ENCODE measurements at regions not wholly inside any gene's neighbourhood (a gene's known extent, or its start where the extent isn't known, plus 50 kb on each side); places are given as distances from the start of the nearest gene placed in this dataset.
A peak's percentile ranks its signal among the peaks of the same experiment; 100 is the strongest.
"Not testable (repeated sequence)": the region's sequence is repeated elsewhere in the genome, so short reads cannot be mapped to it uniquely, and the experiment has no call there.

DNA sequence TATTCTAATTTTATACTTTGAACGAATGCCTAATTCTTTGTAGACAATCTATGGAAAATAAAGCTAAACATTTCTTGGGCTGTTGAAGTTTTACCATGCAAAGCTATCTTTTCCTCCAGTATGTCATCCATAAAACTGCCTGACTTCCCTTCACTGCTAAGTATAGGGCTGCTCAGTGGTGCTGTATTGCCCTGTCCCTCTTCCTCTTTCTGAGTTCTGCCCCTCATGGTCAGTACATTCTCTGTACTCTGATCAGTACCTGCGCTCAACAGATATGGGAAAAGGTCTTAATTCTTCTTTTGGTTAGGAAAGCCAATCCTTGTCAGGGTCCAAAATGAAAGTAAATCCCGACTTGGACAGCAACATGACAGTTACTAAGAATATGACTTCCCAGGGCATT is 321.9 kb downstream of the RAD51AP2 start:
- no peak for DNase-seq (ENCODE audit: low read depth, low spot score)

DNA sequence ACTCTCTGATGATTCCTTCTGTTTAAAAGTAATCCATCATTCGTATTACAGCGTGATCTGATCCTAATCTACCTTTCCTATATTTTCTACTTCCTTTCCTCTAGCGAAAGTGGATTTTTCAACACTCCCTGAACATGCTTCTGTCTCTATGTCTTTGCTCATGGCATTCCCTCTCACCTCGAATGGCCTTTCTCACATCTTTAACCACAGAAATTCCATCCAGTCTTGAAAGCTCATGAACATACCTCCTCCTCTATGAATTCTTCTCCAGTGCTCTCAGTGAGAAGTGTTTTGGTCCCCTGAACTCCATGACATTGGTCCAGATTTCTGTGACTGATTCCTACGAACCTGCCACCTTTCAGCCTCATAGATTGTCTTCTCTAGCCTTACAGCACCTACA is 323.2 kb downstream of the RAD51AP2 start:
- no peak for DNase-seq (ENCODE audit: low read depth, low spot score)

DNA sequence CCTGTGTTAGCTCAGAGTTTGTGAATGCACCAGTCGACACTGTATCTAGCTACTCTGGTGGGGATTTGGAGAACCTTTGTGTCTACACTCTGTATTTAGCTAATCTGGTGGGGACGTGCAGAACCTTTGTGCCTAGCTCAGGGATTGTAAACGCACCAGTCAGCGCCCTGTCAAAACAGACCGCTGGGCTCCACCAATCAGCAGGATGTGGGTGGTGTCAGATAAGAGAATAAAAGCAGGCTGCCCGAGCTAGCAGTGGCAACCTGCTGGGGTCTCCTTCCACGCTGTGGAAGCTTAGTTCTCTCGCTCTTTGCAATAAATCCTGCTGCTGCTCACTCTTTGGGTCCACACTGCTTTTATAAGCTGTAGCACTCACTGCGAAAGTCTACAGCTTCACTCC is 324.2 kb downstream of the RAD51AP2 start:
- DNase-seq (ENCODE audit: low read depth, low spot score): no peak

DNA sequence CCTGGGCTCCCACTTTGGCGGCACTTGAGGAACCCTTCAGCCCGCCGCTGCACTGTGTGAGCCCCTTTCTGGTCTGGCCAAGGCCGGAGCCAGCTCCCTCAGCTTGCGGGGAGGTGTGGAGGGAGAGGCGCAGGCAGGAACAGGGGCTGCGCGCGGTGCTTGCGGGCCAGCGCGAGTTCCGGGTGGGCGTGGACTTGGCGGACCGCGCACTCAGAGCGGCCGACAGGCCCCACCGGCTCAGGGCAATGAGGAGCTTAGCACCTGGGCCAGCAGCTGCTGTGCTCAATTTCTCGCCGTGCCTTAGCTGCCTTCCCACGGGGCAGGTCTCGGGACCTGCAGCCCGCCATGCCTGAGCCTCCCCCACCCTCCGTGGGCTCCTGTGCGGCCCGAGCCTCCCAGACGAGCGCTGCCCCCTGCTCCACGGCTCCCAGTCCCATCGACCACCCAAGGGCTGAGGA is 324.8 kb downstream of the RAD51AP2 start:
- not testable (repeated sequence) for DNase-seq (ENCODE audit: low read depth, low spot score)

DNA sequence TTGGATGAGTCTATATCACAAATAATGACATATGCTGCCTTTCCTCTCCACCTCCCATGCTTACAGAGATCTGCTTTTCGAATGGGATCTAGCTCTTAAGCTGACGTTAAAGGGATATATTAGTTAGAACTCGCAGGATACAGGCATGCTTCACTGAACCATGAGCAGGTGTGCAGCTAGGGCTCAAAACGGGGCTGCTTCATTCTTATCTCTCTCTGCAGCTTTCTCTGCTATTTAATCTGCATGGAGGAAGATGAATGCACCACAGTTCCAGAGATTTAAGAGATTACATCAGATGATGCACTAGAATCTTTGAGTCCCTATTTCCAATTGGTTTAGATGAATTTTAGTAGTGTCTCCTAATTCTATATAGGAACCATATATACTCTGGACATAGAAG is 327.0 kb downstream of the RAD51AP2 start:
- no peak for DNase-seq (ENCODE audit: low read depth, low spot score)

DNA sequence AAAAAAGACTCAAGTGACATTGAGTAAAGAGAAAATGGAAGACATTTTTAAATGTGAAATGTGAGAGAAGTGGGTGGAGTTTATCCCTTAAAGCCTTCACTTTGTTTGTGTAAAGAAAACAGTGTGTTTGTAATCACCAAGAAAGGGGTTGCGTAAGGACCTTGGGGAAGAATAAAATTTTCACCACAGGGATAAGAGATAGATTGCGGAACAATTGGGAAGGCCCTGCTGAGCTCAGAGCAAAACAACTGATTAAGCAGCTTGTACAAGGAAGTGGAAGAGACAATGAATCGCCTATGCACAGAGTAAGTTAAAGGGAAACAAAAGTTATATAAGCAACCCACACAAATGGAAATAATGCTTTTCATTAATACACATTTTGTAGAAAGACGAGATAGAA is 327.7 kb downstream of the RAD51AP2 start:
- no peak for DNase-seq (ENCODE audit: low read depth, low spot score)

DNA sequence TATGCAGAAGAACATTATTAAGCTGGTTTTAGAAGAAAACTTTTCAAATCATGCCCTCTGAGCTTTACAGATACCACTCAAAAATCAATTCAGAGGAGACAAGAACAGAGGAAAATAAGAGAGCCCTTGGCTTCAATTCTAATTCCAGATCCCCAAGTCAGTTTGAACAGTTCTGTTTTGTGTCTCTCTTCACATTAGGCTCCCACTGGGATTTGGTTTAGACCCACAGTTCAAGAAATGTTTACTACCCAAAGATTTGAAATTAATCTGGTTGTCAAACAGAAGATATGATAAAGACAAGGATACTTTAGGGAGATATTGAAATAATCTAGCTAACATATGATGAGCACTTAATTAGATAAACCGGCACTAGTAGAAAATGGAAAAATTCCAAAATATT is 329.5 kb downstream of the RAD51AP2 start:
- DNase-seq (ENCODE audit: low read depth, low spot score): no peak

DNA sequence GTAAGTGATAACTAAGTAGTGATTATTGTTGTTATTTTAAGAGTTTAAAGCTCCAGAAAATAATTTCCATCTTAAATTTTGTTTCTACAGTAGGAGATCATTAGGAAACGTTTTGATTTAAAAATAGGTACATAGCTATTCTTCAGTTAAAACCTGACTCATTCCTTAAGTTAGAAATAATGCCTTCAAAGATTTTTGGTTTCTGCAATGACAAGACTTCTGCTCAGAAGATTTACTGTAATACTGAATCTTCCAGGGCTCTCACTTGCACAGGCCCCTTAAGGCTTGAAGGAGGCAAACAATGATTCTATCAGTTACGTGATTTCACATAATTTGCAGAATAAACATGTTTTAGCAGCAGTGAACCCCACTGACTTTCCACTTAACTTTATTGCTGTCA is 333.7 kb downstream of the RAD51AP2 start:
- DNase-seq (ENCODE audit: low read depth, low spot score): no peak

DNA sequence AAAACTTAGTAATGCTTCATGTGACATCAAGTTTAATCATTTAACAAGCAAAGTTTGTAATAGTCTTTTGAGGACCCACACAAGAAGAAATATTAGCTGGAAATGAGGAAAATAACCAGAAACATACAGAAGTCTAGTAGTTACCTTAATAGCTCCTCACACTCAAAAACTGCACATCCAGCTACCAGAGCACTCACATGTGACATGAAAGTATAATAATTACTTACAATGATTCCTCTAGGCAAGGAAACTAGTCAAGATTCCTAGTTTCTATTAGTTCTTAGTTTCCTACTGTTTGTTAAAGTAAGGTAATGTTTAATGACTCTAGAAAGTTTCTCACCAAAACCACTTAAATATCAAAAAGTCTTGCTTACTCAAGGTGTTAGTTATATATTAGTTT is 335.8 kb downstream of the RAD51AP2 start:
- no peak for DNase-seq (ENCODE audit: low read depth, low spot score)

DNA sequence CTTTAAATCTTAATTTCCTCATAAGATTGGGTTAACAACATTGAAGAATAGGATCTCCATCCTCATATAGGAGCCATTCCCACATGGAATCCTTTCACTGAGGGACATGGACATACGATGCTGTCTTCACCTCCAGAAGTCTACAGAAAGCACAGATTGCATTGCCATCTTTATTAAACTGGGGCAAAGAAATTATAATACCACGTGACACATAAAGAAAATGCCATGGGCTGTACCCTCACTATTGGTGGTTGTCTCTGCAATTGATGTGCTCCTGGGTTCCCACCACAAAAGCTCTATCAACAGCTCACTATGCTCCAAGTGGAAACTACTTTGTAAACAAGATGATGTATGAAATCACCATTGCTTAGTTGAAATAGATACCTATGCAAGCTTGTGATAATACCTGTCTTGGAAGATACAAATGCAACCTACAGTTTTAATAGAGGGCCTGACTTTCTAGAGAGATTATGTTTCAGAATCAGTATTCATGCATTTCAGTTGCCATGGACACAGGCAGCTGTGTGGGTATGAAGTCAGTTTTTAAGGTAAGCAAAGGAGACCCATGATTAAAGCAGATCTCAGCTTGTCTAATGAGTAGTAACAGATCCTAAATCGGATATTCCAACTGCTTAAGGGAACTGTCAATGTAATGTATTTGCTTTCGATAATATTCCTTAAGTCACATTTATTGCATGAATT is 337.0 kb downstream of the RAD51AP2 start:
- DNase-seq (ENCODE audit: low read depth, low spot score): no peak

DNA sequence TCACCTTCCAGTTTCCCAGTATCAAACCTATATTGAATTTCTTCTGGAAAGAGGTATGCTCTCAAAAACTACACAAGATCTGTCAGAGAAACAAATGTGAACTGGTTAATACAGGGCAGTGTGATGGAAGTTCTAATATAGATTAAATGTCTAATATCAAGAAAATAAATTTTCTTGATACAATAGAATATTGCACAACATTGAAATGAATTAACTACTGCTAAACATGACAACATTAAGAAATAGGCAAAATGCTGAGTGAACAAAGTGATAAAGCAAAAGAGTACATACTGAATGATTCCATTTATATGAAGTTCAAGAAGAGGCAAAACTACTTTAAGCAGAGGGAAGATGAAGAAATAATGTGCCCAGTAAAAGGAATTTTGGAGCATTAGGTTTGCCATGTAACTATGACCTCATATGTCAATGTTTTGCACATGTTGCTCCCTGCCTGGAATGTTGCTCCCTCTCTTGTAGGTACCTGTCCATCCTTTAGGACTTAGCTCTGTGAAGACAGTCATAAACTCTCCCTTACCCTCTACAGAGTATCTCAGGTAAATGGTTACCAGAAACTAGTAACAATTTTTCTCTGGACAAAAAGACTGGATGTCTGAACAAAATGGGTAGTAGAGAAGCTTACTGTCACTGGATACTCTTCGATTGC is 339.0 kb downstream of the RAD51AP2 start:
- no peak for DNase-seq (ENCODE audit: low read depth, low spot score)

DNA sequence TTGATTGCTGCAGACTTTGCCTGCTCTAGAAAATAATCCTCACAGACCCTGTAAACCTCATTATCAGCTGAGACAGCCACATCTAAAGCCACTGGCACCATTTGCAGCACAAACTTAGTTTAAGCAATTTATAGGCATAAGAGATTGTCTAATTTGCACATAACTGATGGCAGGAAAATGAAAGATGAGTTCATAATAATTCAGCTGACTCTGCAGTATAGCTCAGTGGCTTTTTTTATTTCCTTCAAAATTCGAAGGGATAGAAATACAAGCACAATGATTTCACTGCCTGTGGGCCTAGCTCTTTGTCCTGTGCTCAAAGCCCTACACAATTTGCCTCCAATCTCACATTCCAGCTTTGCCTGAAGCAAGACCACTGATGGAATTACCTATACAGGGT is 341.2 kb downstream of the RAD51AP2 start:
- no peak for DNase-seq (ENCODE audit: low read depth, low spot score)

DNA sequence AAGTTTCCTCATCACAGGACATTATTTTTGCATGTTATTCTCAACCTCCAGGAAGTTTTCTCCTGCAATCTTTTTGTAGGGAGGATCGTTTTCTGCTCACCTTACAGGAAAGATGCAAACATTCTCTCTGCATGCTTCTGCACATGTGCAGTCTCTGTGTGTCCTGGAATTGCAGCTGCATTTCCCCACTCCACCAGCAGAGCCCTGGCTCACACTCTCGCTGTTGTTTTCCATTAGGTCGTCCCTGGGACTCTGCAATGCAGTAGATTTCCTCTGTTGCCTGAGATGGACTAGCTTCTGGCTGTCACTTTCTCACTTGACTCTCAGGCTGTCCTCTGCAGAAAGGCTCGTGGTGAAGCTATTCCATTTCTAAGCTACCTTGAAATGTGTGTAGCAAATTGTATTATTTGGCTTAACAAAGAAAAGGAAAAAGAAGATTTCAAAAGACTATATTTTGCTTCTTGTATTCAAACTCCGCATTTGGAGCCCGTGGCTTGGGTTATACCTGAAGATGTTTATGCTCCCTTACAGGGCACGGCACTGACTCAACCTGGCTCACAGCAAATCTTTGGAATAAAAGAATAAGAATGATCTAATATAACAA is 346.7 kb downstream of the RAD51AP2 start:
- DNase-seq (ENCODE audit: low read depth, low spot score): peak; percentile 56

DNA sequence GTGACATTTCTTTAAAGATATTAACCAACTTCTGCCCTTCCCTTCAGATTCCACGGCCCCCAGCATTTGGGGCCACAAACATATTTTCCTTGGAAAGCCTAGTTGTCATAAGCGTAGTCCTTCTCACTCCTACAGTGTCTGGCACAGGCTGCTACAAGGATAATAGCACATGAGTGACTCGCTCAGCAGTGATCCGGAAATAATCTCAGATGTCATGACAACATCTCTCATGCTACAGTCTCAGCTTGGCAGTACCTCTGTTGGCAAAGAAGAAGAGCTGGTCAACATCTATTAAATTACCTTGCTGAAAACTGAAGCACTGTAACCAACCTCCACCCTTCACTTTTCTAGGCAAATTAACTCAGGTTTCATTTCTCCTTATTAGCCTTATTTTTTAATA is 351.7 kb downstream of the RAD51AP2 start:
- no peak for DNase-seq (ENCODE audit: low read depth, low spot score)

DNA sequence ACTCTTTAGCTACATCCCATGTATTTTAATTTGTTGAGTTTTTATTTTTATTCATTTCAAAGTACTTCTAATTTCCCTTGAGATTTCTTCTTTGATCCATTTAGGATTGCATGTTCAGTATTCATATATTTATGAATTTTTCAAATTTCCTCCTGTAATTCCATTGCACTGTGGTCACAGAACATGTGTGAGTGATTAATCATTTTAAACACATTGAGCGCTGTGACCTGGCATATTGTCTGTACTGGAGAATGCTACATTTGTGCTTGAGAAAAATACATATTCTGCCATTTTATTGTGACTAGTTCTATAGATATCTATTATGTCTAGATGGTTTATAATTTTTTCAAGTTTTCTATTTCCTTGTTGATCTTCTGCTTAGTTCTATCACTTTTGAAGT is 353.7 kb downstream of the RAD51AP2 start:
- DNase-seq (ENCODE audit: low read depth, low spot score): no peak

DNA sequence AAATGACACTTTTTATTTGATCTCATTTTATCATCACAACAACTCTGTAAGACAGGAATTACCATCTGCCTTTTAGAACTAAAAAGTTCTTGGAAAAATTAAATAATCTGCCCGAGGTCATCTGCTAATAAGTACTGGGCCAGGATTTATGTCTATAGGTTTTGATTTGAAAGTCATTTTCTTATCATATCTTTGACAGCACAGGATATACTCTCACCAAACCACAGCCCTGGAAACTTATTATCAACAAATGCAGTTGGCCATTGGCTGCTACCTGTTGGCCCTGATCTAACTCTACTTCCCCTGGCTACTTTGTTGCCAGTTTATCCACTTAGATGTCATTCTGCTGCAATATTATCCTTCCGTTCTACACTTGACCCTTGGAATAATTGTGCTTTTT is 354.6 kb downstream of the RAD51AP2 start:
- DNase-seq (ENCODE audit: low read depth, low spot score): no peak

DNA sequence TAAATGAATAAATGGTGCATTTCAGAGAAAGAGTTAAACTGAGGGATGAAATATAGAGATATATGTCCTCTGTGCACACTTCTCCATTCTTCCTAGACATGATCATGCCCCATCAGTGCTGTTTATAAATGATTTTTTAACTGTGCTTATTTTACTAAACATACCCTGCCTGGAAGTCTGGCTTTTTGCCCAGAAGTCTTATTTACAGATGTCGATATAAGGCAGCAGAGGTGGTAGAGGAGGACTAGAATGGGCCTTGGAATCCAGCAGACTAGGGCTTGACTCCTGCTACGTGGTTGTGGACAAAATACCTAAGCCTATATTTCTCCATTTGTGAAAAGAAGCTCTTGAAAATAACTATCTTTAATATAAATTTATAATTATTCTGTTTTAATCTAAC is 355.5 kb downstream of the RAD51AP2 start:
- no peak for DNase-seq (ENCODE audit: low read depth, low spot score)

DNA sequence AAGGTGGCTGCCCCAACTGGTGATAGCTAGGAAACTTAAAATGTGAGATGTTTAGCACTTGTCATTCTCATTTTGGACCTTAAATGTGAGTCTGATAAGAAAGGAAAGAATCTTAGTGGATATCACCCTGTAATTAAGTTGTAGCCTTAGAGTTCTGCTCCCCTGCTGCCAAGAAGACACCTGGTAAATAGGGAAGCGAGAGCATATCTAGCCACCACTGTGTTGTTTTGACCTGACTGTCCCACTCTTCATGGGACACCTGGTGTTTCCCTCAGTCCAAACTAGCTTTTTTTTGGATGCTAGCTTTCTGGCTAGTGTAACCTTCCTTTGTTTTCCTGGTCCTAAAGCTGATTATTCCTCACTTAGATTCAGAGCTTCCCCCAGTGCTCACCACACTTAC is 357.6 kb downstream of the RAD51AP2 start:
- no peak for DNase-seq (ENCODE audit: low read depth, low spot score)

DNA sequence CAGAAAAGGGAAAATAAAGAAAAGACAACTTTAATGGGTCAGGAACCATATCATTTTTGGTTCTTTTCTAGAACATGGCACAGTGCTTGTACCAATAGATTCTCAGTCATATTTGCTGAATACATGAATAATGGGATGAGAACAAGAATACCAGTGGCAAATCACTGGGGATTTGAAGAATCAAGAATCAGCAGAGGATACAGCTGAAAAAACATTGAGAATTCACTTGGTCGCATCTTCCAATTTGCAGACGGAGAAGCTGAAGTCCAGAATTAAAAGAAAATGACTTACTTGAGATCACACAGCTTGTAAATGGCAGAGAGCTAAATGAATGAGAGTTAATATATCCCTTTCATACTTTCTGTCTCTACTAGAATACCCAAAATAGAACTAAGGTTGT is 362.2 kb downstream of the RAD51AP2 start:
- DNase-seq (ENCODE audit: low read depth, low spot score): no peak

DNA sequence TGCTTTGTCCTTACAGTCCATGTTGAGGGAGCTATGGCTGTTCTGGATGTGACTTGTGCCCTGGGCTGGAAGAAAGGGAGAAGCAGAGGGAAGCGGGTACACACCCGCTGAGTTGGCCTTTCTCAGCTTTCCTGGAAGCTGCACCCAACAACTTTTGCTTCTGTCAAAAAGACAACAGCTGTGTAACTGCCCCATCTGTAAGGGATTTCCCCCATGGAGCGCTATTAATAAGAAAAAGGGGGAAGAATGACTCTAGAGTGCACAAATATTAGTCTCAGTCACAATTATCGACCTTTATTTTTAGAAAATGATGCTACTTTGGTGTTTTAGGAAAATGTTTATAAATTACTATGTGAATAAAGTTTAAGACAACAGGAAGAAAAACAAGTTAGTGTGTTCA is 368.3 kb downstream of the RAD51AP2 start:
- DNase-seq (ENCODE audit: low read depth, low spot score): no peak

DNA sequence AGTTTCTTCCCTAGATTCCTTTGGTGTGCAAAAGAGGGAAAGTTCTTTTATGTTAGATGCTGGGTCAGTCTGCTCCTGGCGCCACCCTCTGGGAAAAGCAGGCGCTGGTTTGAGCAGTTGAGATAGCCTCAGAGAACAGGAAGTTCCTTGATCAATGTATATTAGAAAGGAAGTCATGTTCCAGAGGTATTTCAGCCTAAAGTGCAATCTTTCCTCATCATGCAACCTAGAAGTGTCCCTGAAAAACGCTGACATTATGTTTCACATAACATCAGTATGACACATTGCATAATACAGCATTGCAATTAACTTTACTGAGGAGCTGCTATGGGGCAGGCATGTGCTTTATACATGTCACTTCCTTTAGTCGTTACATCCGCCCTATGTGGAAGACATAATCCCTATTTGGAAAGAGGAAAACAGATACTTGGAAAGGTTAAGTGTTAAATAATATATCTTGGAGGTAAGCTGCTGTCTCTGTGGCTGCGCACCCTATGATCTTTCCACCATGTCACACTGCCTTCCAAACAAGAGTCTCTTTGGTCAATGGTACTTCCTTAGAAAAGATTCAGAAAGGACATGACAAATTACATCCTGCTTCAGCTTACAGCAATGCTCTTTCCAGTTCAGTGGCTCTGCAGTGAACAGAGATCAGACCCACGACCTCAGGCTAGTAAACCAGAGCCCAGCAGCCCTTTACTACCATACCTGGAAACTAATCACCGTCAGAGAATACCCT is 369.7 kb downstream of the RAD51AP2 start:
- peak; percentile 56 for DNase-seq (ENCODE audit: low read depth, low spot score)

DNA sequence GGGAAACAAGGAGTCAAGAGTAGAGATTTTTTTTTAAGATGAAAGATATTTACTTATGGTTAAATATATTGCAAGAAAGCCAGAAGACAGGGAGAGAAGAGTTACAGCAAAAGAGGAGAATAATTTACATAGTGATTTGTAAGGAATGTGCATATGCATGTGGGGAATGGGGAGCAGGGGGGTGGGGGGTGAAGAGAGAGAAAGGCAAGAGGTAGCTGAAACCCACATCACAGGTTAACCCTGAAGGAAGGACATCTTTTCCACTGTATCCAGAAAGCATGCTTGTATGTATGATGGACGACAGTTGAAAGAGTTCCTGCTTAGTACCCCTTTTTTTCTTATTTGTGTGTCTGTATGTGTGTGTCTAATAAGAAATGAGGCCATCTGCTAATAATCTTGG is 371.9 kb downstream of the RAD51AP2 start:
- no peak for DNase-seq (ENCODE audit: low read depth, low spot score)

Data from ELF-1 (cell line).